ENCODE measurements at regions not wholly inside any gene's neighbourhood (a gene's known extent, or its start where the extent isn't known, plus 50 kb on each side); places are given as distances from the start of the nearest gene placed in this dataset.

- Mint-ChIP-seq H3K9me3 (ENCODE audit: low read depth, unreplicated experiment) (no peaks in the 10 kb centered on the region), H3K36me3 (ENCODE audit: insufficient read depth, unreplicated experiment) (no peaks in the 10 kb centered on the region), H3K27me3 (ENCODE audit: unreplicated experiment) (no peaks in the 10 kb centered on the region), H3K27ac (ENCODE audit: unreplicated experiment) (no peak overlapping the region), H3K4me3 (ENCODE audit: low read depth, unreplicated experiment) (no peak overlapping the region), H3K4me1 (ENCODE audit: low read depth, unreplicated experiment) (no peaks in the 10 kb centered on the region)
- no peak for TF ChIP-seq CTCF (IDR thresholded peaks at IDR 0.05; ENCODE audit: unreplicated experiment)
- DNase-seq = no peak
- intact Hi-C loops (cut with micrococcal nuclease; ENCODE audit: unreplicated experiment) = no loop called here
- BruUV-seq (replicated peaks) = no TSS peak
- CTCF ChIA-PET = no interaction called here
Observed at GRCh38 chr4:171553961-171554360, 259.2 kb upstream of the GALNTL6 start.

GRCh38 chr4:171542640-171543039, 270.6 kb upstream of the GALNTL6 start:
- H3K27ac Mint-ChIP-seq (ENCODE audit: unreplicated experiment) = no peak overlapping the region
- no peak for TF ChIP-seq CTCF (IDR thresholded peaks at IDR 0.05; ENCODE audit: unreplicated experiment)
- no peak for DNase-seq
- intact Hi-C loops (cut with micrococcal nuclease; ENCODE audit: unreplicated experiment) = no loop called here
- no peak overlapping the region for H3K4me3 Mint-ChIP-seq (ENCODE audit: low read depth, unreplicated experiment)
- no peaks in the 10 kb centered on the region for H3K36me3 Mint-ChIP-seq (ENCODE audit: insufficient read depth, unreplicated experiment)
- no TSS peak for BruUV-seq (replicated peaks)
- no peaks in the 10 kb centered on the region for H3K27me3 Mint-ChIP-seq (ENCODE audit: unreplicated experiment)
- H3K4me1 Mint-ChIP-seq (ENCODE audit: low read depth, unreplicated experiment) = no peaks in the 10 kb centered on the region
- CTCF ChIA-PET = no interaction called here
- no peaks in the 10 kb centered on the region for H3K9me3 Mint-ChIP-seq (ENCODE audit: low read depth, unreplicated experiment)

GRCh38 chr4:171538601-171539100, 274.6 kb upstream of the GALNTL6 start:
- H3K4me3 Mint-ChIP-seq (ENCODE audit: low read depth, unreplicated experiment) = no peak overlapping the region
- H3K4me1 Mint-ChIP-seq (ENCODE audit: low read depth, unreplicated experiment) = no peaks in the 10 kb centered on the region
- H3K27me3 Mint-ChIP-seq (ENCODE audit: unreplicated experiment) = no peaks in the 10 kb centered on the region
- BruUV-seq (replicated peaks) = no TSS peak
- no peak overlapping the region for H3K27ac Mint-ChIP-seq (ENCODE audit: unreplicated experiment)
- DNase-seq = no peak
- CTCF ChIA-PET = no interaction called here
- no peaks in the 10 kb centered on the region for H3K9me3 Mint-ChIP-seq (ENCODE audit: low read depth, unreplicated experiment)
- TF ChIP-seq CTCF (IDR thresholded peaks at IDR 0.05; ENCODE audit: unreplicated experiment) = no peak
- intact Hi-C loops (cut with micrococcal nuclease; ENCODE audit: unreplicated experiment) = no loop called here
- H3K36me3 Mint-ChIP-seq (ENCODE audit: insufficient read depth, unreplicated experiment) = no peaks in the 10 kb centered on the region

GRCh38 chr4:171534391-171534790, 278.8 kb upstream of the GALNTL6 start:
- CTCF ChIA-PET = no interaction called here
- intact Hi-C loops (cut with micrococcal nuclease; ENCODE audit: unreplicated experiment) = no loop called here
- H3K9me3 Mint-ChIP-seq (ENCODE audit: low read depth, unreplicated experiment) = no peaks in the 10 kb centered on the region
- no peak overlapping the region for H3K27ac Mint-ChIP-seq (ENCODE audit: unreplicated experiment)
- BruUV-seq (replicated peaks) = no TSS peak
- no peak for TF ChIP-seq CTCF (IDR thresholded peaks at IDR 0.05; ENCODE audit: unreplicated experiment)
- H3K36me3 Mint-ChIP-seq (ENCODE audit: insufficient read depth, unreplicated experiment) = no peaks in the 10 kb centered on the region
- no peak for DNase-seq
- no peaks in the 10 kb centered on the region for H3K4me1 Mint-ChIP-seq (ENCODE audit: low read depth, unreplicated experiment)
- no peaks in the 10 kb centered on the region for H3K27me3 Mint-ChIP-seq (ENCODE audit: unreplicated experiment)
- H3K4me3 Mint-ChIP-seq (ENCODE audit: low read depth, unreplicated experiment) = no peak overlapping the region
